ENCODE measurements at regions not wholly inside any gene's neighbourhood (a gene's known extent, or its start where the extent isn't known, plus 50 kb on each side); places are given as distances from the start of the nearest gene placed in this dataset.

GRCh38 chr5:145056800-145057199, 778.3 kb downstream of the PRELID2 start:
- TF ChIP-seq POU6F1 (CRISPR knock-in tag; IDR thresholded peaks at IDR 0.05; ENCODE audit: borderline replicate concordance, low read depth) (no peak), GLIS3 (CRISPR knock-in tag; IDR thresholded peaks at IDR 0.05) (no peak), ZFP30 (CRISPR knock-in tag; IDR thresholded peaks at IDR 0.05) (no peak), TOX (CRISPR knock-in tag; IDR thresholded peaks at IDR 0.05; ENCODE audit: borderline replicate concordance) (no peak), CSRNP3 (CRISPR knock-in tag; IDR thresholded peaks at IDR 0.05) (no peak), PATZ1 (CRISPR knock-in tag; IDR thresholded peaks at IDR 0.05; ENCODE audit: borderline replicate concordance) (no peak), CSDC2 (CRISPR knock-in tag; IDR thresholded peaks at IDR 0.05) (no peak), ZNF8 (CRISPR knock-in tag; IDR thresholded peaks at IDR 0.05) (no peak), PPARA (CRISPR knock-in tag; IDR thresholded peaks at IDR 0.05; ENCODE audit: borderline replicate concordance) (no peak), OSR1 (CRISPR knock-in tag; IDR thresholded peaks at IDR 0.05) (no peak), ESRRG (CRISPR knock-in tag; IDR thresholded peaks at IDR 0.05) (no peak), RARB (CRISPR knock-in tag; IDR thresholded peaks at IDR 0.05) (no peak), TSHZ2 (CRISPR knock-in tag; IDR thresholded peaks at IDR 0.05) (no peak), ZNF70 (CRISPR knock-in tag; IDR thresholded peaks at IDR 0.05) (no peak), SNAI2 (CRISPR knock-in tag; IDR thresholded peaks at IDR 0.05) (no peak), ISL1 (CRISPR knock-in tag; IDR thresholded peaks at IDR 0.05) (no peak), ARNTL (CRISPR knock-in tag; IDR thresholded peaks at IDR 0.05; ENCODE audit: borderline replicate concordance, low read depth) (no peak), ZNF565 (CRISPR knock-in tag; conservative IDR thresholded peaks at IDR 0.05; ENCODE audit: low read depth) (no peak), ZC3H10 (CRISPR knock-in tag; IDR thresholded peaks at IDR 0.05) (no peak)

GRCh38 chr5:145050181-145050580, 785.0 kb downstream of the PRELID2 start:
- ATAC-seq = no peak
- TF ChIP-seq PATZ1 (CRISPR knock-in tag; IDR thresholded peaks at IDR 0.05; ENCODE audit: borderline replicate concordance) (no peak), ZFP30 (CRISPR knock-in tag; IDR thresholded peaks at IDR 0.05) (no peak), ARNTL (CRISPR knock-in tag; IDR thresholded peaks at IDR 0.05; ENCODE audit: borderline replicate concordance, low read depth) (no peak), CSDC2 (CRISPR knock-in tag; IDR thresholded peaks at IDR 0.05) (no peak), TCF4 (CRISPR knock-in tag; IDR thresholded peaks at IDR 0.05; ENCODE audit: borderline replicate concordance) (no peak), CREB5 (CRISPR knock-in tag; IDR thresholded peaks at IDR 0.05; ENCODE audit: low read depth) (no peak), ZNF70 (CRISPR knock-in tag; IDR thresholded peaks at IDR 0.05) (no peak), TSHZ2 (CRISPR knock-in tag; IDR thresholded peaks at IDR 0.05) (no peak), ESRRG (CRISPR knock-in tag; IDR thresholded peaks at IDR 0.05) (no peak), OSR1 (CRISPR knock-in tag; IDR thresholded peaks at IDR 0.05) (no peak), BACH2 (CRISPR knock-in tag; IDR thresholded peaks at IDR 0.05; ENCODE audit: borderline replicate concordance) (no peak), ZNF565 (CRISPR knock-in tag; conservative IDR thresholded peaks at IDR 0.05; ENCODE audit: low read depth) (no peak), TOX (CRISPR knock-in tag; IDR thresholded peaks at IDR 0.05; ENCODE audit: borderline replicate concordance) (no peak), PPARA (CRISPR knock-in tag; IDR thresholded peaks at IDR 0.05; ENCODE audit: borderline replicate concordance) (no peak), SNAI2 (CRISPR knock-in tag; IDR thresholded peaks at IDR 0.05) (no peak), ZC3H10 (CRISPR knock-in tag; IDR thresholded peaks at IDR 0.05) (no peak)

More at GRCh38 chr5:145056800-145057199, 778.3 kb downstream of the PRELID2 start:
- ATAC-seq = peak; percentile 33; the same call in 2 of the 3 replicates
